ENCODE measurements at regions not wholly inside any gene's neighbourhood (a gene's known extent, or its start where the extent isn't known, plus 50 kb on each side); places are given as distances from the start of the nearest gene placed in this dataset.

DNA sequence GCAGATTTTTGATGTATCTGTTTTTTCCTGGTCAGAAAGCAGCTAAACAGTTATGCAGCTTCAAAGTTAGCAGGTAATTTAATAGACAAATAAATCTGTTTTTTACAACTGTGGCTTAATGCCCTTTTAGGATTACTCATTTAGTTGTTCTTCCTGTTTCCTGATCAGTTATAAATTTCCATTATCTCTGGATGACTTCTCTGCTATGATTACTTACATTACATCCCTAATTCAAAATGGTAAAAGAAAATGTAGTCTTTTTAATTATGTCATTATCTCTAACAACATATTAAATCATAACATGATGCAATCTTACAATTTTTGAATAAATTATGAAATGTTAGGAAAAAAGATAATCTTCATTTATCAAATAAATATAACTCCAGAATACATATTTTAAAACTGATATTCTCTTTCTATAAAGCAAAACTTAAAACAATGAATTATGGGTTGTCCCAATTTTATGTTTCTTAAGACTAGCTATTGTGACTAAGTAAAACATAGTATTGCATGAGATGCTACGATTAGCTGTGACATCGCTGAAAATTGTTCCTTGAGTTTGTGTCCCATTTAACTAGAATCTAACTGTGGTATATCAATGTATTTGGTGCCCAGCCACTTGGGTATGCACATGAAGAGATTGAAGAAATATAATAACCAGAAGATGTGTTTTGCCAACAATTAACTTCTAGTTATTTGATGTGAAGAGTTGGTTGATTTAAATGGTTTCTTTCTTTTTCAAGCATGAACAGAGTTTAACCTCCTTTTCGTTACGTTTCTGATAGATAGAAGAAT lies 605.3 kb upstream of the SPRY2 start:
- TF ChIP-seq, protein P1, sequence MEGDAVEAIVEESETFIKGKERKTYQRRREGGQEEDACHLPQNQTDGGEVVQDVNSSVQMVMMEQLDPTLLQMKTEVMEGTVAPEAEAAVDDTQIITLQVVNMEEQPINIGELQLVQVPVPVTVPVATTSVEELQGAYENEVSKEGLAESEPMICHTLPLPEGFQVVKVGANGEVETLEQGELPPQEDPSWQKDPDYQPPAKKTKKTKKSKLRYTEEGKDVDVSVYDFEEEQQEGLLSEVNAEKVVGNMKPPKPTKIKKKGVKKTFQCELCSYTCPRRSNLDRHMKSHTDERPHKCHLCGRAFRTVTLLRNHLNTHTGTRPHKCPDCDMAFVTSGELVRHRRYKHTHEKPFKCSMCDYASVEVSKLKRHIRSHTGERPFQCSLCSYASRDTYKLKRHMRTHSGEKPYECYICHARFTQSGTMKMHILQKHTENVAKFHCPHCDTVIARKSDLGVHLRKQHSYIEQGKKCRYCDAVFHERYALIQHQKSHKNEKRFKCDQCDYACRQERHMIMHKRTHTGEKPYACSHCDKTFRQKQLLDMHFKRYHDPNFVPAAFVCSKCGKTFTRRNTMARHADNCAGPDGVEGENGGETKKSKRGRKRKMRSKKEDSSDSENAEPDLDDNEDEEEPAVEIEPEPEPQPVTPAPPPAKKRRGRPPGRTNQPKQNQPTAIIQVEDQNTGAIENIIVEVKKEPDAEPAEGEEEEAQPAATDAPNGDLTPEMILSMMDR (conservative IDR thresholded peaks at IDR 0.05; ENCODE audit: low read length): no peak
- no peak for TF ChIP-seq EZH2phosphoT487 (IDR thresholded peaks at IDR 0.05; ENCODE audit: borderline replicate concordance, low read depth, low read length)
